H9 (cell line): ENCODE measurements at regions not wholly inside any gene's neighbourhood (a gene's known extent, or its start where the extent isn't known, plus 50 kb on each side); places are given as distances from the start of the nearest gene placed in this dataset.

ENCODE experiments used
- DNase-seq: peaks from one replicate; pipeline ENCODE4 v3.0.0-alpha.2; 2017
- H2AFZ ChIP-seq: one replicate; pipeline ENCODE4 v1.6.1; 2013; ENCODE audit warnings: mild to moderate bottlenecking, low read length, control low read depth, moderate library complexity
- H2AK5ac ChIP-seq: 2 replicates; pipeline ENCODE4 v1.6.1; 2013; ENCODE audit warnings: low read length, control low read depth, mixed read lengths; ENCODE audit not compliant: insufficient read length
- H2BK120ac ChIP-seq: one replicate; pipeline ENCODE4 v1.6.1; 2013; ENCODE audit warnings: low read depth, mild to moderate bottlenecking, low read length, control low read depth, inconsistent platforms; ENCODE audit not compliant: poor library complexity, severe bottlenecking
- H2BK12ac ChIP-seq: 2 replicates; pipeline ENCODE4 v1.6.1; 2013; ENCODE audit warnings: low read length, control low read depth, mixed read lengths, low read depth; ENCODE audit not compliant: insufficient read length
- H2BK15ac ChIP-seq: 2 replicates; pipeline ENCODE4 v1.6.1; 2013; ENCODE audit warnings: low read depth, low read length, control low read depth
- H2BK20ac ChIP-seq: one replicate; pipeline ENCODE4 v1.6.1; 2013; ENCODE audit warnings: low read depth, mild to moderate bottlenecking, low read length, control low read depth, inconsistent platforms; ENCODE audit not compliant: poor library complexity, severe bottlenecking
- H2BK5ac ChIP-seq: 2 replicates; pipeline ENCODE4 v1.6.1; 2013; ENCODE audit warnings: low read length, control low read depth, mixed read lengths; ENCODE audit not compliant: insufficient read length
- H3K14ac ChIP-seq: 2 replicates; pipeline ENCODE4 v1.6.1; 2013; ENCODE audit warnings: low read length, control low read depth; ENCODE audit not compliant: insufficient read depth
- H3K18ac ChIP-seq: 2 replicates; pipeline ENCODE4 v1.6.1; 2013; ENCODE audit warnings: low read depth, mild to moderate bottlenecking, mixed read lengths, low read length, control low read depth; ENCODE audit not compliant: insufficient read length
- H3K23ac ChIP-seq: 2 replicates; pipeline ENCODE4 v1.6.1; 2013; ENCODE audit warnings: low read length, control low read depth, mixed read lengths, low read depth; ENCODE audit not compliant: insufficient read length
- H3K23me2 ChIP-seq: 2 replicates; pipeline ENCODE4 v1.6.1; 2013; ENCODE audit warnings: low read depth, mild to moderate bottlenecking, mixed read lengths, low read length, control low read depth; ENCODE audit not compliant: insufficient read length, poor library complexity, severe bottlenecking
- H3K27ac ChIP-seq: 2 replicates; pipeline ENCODE4 v1.5.1; 2013; ENCODE audit warnings: low read length, control low read depth, mixed read lengths, low read depth; ENCODE audit not compliant: insufficient read length
- H3K27me3 ChIP-seq: 2 replicates; pipeline ENCODE4 v1.6.1; 2013; ENCODE audit warnings: low read length, control low read depth, inconsistent platforms; ENCODE audit not compliant: insufficient read depth
- H3K4ac ChIP-seq: 2 replicates; pipeline ENCODE4 v1.6.1; 2013; ENCODE audit warnings: low read depth, mild to moderate bottlenecking, control low read depth, inconsistent platforms, low read length, moderate library complexity
- H3K4me1 ChIP-seq: 2 replicates; pipeline ENCODE4 v1.6.1; 2013; ENCODE audit warnings: low read length, control low read depth, inconsistent platforms; ENCODE audit not compliant: insufficient read depth
- H3K4me2 ChIP-seq: 2 replicates; pipeline ENCODE4 v1.6.1; 2013; ENCODE audit warnings: low read length, control low read depth, mixed read lengths; ENCODE audit not compliant: insufficient read length, insufficient read depth
- H3K56ac ChIP-seq: 2 replicates; pipeline ENCODE4 v1.6.1; 2013; ENCODE audit warnings: low read depth, mild to moderate bottlenecking, mixed read lengths, low read length, control low read depth; ENCODE audit not compliant: insufficient read length
- H3K79me1 ChIP-seq: 2 replicates; pipeline ENCODE4 v1.6.1; 2013; ENCODE audit warnings: low read depth, mild to moderate bottlenecking, moderate library complexity, low read length, control low read depth, inconsistent platforms; ENCODE audit not compliant: insufficient read depth, poor library complexity, severe bottlenecking
- H3K79me2 ChIP-seq: 2 replicates; pipeline ENCODE4 v1.6.1; 2013; ENCODE audit warnings: low read length, control low read depth, inconsistent platforms; ENCODE audit not compliant: insufficient read depth
- H3K9ac ChIP-seq: 2 replicates; pipeline ENCODE4 v1.6.1; 2013; ENCODE audit warnings: low read length, control low read depth, mixed read lengths; ENCODE audit not compliant: insufficient read length; ENCODE audit errors: extremely low read depth
- H3K9me3 ChIP-seq: one replicate; pipeline ENCODE4 v1.6.1; 2013; ENCODE audit warnings: low read depth, low read length, inconsistent platforms; ENCODE audit not compliant: control insufficient read depth
- H3T11ph ChIP-seq: one replicate; pipeline ENCODE4 v1.6.1; 2013; ENCODE audit warnings: mild to moderate bottlenecking, low read length, control low read depth, inconsistent platforms
- H4K20me1 ChIP-seq: one replicate; pipeline ENCODE4 v1.6.1; 2013; ENCODE audit not compliant: control insufficient read depth, insufficient read length, insufficient read depth
- H4K5ac ChIP-seq: 2 replicates; pipeline ENCODE4 v1.6.1; 2013; ENCODE audit warnings: low read depth, mild to moderate bottlenecking, mixed read lengths, low read length, control low read depth; ENCODE audit not compliant: insufficient read length
- H4K8ac ChIP-seq: replicated peaks from 2 replicates; pipeline ENCODE4 v1.6.1; 2013; ENCODE audit warnings: low read length, control low read depth, mixed read lengths, low read depth; ENCODE audit not compliant: insufficient read length
- H4K91ac ChIP-seq: 2 replicates; pipeline ENCODE4 v1.6.1; 2013; ENCODE audit warnings: low read depth, mild to moderate bottlenecking, moderate library complexity, mixed read lengths, low read length, control low read depth; ENCODE audit not compliant: insufficient read length
- H3K27ac Mint-ChIP-seq, 3 experiments: 2 replicates in 2 of 3; 3 replicates in 1 of 3; pipeline ENCODE4 v1.8.0; 2020 to 2021; ENCODE audit warnings: mixed read lengths in 3 of 3, mild to moderate bottlenecking in 1 of 3, moderate library complexity in 1 of 3
- H3K27me3 Mint-ChIP-seq: 2 replicates; pipeline ENCODE4 v1.8.0; 2021; ENCODE audit warnings: low read depth, mild to moderate bottlenecking, moderate library complexity, mixed read lengths
- H3K36me3 Mint-ChIP-seq, 3 experiments: 2 replicates in 2 of 3; 3 replicates in 1 of 3; pipeline ENCODE4 v1.8.0; 2020 to 2021; ENCODE audit warnings: low read depth in 3 of 3, mixed read lengths in 3 of 3; ENCODE audit not compliant: insufficient read depth in 1 of 3
- H3K4me1 Mint-ChIP-seq, 2 experiments: 2 replicates each; pipeline ENCODE4 v1.8.0; 2020; ENCODE audit warnings: mixed read lengths in 2 of 2
- H3K4me3 Mint-ChIP-seq, 2 experiments: 2 replicates in 1 of 2; 3 replicates in 1 of 2; pipeline ENCODE4 v1.8.0; 2020 to 2021; ENCODE audit warnings: mild to moderate bottlenecking in 2 of 2, mixed read lengths in 2 of 2, moderate library complexity in 1 of 2
- H3K9me3 Mint-ChIP-seq, 2 experiments: 2 replicates in 1 of 2; 3 replicates in 1 of 2; pipeline ENCODE4 v1.8.0; 2020; ENCODE audit warnings: mild to moderate bottlenecking in 2 of 2, mixed read lengths in 2 of 2, moderate library complexity in 1 of 2
- CTCF ChIP-seq: fragments of 200-600 bp; sonication (generic); conservative IDR thresholded peaks from 3 replicates; pipeline ENCODE4 v1.8.0; 2021; ENCODE audit warnings: antibody characterized with exemption, mild to moderate bottlenecking
- WGBS: extraction: QIAGEN DNeasy Blood & Tissue Kit; methylation state at CpG from one replicate; pipeline ENCODE4 v1.1.7; 2013; ENCODE audit warnings: missing lambda C conversion rate, low lambda C conversion rate, mixed read lengths; ENCODE audit not compliant: insufficient read length; ENCODE audit errors: extremely low coverage; 5-methylcytosine and 5-hydroxymethylcytosine counted together

GRCh38 chr12:92469837-92470236 lies 233.0 kb upstream of the PLEKHG7 start:
- no peak overlapping the region for H3K4me3 Mint-ChIP-seq
- no peak overlapping the region for H3K56ac ChIP-seq
- WGBS = no CpG with 5 or more reads among the region's 6 CpGs
- no peaks in the 10 kb centered on the region for H3K27me3 ChIP-seq
- H2BK20ac ChIP-seq = no peak overlapping the region
- no peak overlapping the region for H3K23ac ChIP-seq
- H3K14ac ChIP-seq = no peak overlapping the region
- H2BK12ac ChIP-seq = no peak overlapping the region
- no peaks in the 10 kb centered on the region for H3K9me3 ChIP-seq
- H3K4me2 ChIP-seq = no peak overlapping the region
- H3K4me1 Mint-ChIP-seq = peaks cover 50 to 61% of the 10 kb centered on the region in 2 experiments
- no peak overlapping the region for H2BK120ac ChIP-seq
- H3K4ac ChIP-seq = no peak overlapping the region
- no peaks in the 10 kb centered on the region for H3K79me1 ChIP-seq
- H3K79me2 ChIP-seq = no peaks in the 10 kb centered on the region
- no peak overlapping the region for H4K5ac ChIP-seq
- no peak overlapping the region for H3K27ac ChIP-seq
- TF ChIP-seq CTCF = no peak
- no peak for DNase-seq
- H2AK5ac ChIP-seq = no peak overlapping the region
- H3K9me3 Mint-ChIP-seq = no peaks in the 10 kb centered on the region
- H3T11ph ChIP-seq = no peak overlapping the region
- H3K36me3 Mint-ChIP-seq = no peaks in the 10 kb centered on the region
- H3K9ac ChIP-seq = no peak overlapping the region
- H3K18ac ChIP-seq = no peak overlapping the region
- H3K23me2 ChIP-seq = no peaks in the 10 kb centered on the region
- H3K27me3 Mint-ChIP-seq = no peaks in the 10 kb centered on the region
- H2AFZ ChIP-seq = no peak overlapping the region
- H2BK5ac ChIP-seq = no peak overlapping the region
- H3K27ac Mint-ChIP-seq = no peak overlapping the region
- H4K91ac ChIP-seq = no peak overlapping the region
- H4K20me1 ChIP-seq = no peaks in the 10 kb centered on the region
- no peak overlapping the region for H4K8ac ChIP-seq
- no peak overlapping the region for H2BK15ac ChIP-seq
- H3K4me1 ChIP-seq = peaks cover 14% of the 10 kb centered on the region
